ENCODE measurements at regions not wholly inside any gene's neighbourhood (a gene's known extent, or its start where the extent isn't known, plus 50 kb on each side); places are given as distances from the start of the nearest gene placed in this dataset.
A peak's percentile ranks its signal among the peaks of the same experiment; 100 is the strongest.
"Not testable (repeated sequence)": the region's sequence is repeated elsewhere in the genome, so short reads cannot be mapped to it uniquely, and the experiment has no call there.

DNA sequence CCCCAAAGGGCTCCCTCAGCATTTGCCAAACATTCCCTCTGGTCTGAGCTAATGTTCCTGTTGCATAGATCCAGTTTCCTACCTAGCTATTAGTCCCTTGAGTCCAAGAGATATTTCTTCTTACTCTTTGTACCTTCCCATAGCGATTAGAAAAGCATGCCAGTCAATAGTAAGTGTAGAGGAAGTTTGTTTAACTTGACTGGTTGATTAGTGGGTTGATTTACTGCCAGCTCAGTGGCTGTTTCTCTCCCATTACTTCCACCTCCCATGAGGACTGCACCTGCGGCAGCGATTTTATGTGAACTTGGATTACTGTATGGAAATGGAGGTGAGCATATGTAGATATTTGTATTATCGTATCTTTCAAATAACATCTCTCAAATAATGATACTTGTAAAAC lies 1748.4 kb upstream of the CELF4 start:
- no peak for DNase-seq (ENCODE audit: low read depth)

DNA sequence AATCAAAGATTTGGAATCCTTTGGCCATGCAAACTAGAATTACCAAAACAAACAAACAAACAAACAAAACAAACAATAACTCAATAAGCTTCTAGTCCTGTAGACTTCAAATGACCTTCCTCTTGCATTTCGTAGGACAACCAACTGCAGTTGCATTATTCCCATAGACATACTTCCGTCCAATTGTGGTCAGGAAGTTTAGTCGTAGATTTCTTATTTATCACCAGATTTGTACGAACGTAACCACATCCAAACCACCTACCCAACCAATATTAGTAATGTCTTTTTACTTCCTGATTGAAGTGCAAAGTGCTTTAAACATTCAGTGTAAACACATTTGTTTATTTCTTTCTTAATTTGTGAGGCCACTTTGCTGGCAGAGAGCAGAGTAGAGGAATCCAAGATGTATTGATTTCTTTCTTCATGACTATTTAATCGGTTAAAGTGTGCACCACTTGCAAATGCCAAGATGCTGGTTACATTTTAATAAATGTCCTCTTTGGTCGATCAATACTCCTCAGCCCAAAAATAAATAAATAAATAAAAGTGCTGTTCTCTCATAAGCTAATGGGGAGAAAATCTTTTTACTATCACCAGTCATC lies 1745.6 kb upstream of the CELF4 start:
- DNase-seq (ENCODE audit: low read depth), result no peak

DNA sequence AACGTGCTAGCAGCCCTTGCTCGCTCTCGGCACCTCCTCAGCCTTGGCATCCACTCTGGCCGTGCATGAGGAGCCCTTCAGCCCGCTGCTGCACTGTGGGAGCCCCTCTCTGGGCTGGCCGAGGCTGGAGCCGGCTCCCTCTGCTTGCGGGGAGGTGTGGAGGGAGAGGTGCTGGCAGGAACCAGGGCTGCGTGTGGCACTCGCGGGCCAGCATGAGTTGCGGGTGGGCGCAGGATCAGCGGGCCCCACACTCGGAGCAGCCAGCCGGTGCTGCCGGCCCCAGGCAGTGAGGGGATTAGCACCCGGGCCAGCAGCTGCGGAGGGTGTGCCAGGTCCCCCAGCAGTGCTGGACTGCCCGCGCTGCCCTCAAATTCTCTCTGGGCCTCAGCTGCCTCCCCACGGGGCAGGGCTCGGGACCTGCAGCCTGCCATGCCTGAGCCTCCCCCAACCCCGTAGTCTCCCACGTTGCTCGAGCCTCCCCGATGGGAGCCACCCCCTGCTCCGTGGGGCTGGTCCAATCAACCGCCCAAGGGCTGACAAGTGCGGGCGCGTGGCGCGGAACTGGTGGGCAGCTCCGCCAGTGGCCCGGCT lies 1743.4 kb upstream of the CELF4 start:
- not testable (repeated sequence) for DNase-seq (ENCODE audit: low read depth)

DNA sequence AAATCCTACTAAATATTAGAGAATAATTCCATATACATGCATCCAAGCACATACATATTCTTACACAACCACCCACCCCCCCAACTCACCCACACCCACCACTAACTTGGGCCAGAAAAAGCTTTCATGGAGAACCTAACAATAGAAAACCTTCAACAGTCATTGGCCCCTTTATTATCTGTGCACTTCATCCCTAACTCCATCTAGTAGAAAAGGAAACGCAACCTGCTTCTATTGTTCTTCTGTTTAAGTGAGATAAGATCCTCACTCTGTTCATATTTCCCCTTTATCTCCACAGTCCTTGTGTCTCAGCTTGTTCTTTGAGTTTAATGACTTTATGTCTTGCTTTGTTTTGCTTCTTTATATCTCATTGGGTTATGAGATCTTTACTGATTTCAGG lies 1740.2 kb upstream of the CELF4 start:
- no peak for DNase-seq (ENCODE audit: low read depth)

DNA sequence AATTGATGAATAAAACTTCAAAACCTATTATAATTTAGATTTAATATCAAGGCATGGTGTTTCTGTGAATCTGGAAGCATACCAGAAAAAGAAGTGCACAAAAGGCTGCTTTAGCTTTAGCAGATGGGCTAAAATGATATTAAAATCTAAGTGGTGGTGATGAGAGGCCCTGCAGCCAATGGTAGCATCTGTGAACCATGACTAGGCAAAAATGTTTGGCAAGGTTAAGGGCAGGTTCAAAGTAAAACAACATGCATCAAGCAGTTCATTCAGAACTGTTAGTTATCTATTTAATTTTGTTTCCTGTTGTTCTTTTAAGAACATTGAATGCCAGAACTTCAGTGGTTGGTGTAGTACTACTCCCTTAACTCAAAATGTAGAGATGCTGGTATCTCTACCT lies 1736.9 kb upstream of the CELF4 start:
- DNase-seq (ENCODE audit: low read depth), result no peak

DNA sequence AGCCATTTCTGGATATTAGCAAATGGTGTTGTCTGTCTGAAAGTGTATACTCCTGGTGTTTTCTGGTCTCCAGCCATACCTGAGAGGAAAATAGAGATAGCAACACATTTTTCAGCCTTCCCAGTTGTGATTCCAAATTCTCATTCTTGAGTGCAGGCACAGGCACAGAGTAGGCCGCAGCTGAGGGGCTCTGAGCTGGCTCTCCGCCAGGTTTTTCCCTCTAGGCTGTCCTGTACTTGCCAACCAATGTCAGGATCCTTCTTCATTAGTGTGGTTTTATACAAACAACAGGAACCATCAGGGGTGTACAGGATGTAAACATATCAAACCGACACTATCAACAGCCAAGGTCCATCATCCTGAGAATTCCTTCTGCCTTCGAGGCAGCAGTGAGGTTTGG lies 1733.6 kb upstream of the CELF4 start:
- no peak for DNase-seq (ENCODE audit: low read depth)

DNA sequence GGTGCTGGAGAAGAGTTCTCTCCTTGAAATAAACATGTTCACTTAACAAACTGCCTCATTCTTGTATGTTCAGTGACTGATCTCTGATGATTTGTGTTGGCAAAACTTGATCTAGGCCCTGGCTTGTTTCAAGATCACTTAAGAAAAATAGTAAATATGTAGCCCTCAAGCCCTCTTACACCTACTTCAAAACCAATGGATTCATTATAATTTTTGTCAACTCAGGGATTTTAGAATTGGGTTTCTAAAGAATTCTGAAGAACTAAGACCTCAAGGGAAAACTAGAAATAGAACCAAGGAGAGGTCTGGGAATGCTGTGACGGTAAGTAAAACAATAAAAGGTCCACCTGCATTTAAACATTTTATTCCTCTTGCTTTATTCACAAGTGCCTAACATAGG lies 1731.6 kb upstream of the CELF4 start:
- DNase-seq (ENCODE audit: low read depth), result no peak

DNA sequence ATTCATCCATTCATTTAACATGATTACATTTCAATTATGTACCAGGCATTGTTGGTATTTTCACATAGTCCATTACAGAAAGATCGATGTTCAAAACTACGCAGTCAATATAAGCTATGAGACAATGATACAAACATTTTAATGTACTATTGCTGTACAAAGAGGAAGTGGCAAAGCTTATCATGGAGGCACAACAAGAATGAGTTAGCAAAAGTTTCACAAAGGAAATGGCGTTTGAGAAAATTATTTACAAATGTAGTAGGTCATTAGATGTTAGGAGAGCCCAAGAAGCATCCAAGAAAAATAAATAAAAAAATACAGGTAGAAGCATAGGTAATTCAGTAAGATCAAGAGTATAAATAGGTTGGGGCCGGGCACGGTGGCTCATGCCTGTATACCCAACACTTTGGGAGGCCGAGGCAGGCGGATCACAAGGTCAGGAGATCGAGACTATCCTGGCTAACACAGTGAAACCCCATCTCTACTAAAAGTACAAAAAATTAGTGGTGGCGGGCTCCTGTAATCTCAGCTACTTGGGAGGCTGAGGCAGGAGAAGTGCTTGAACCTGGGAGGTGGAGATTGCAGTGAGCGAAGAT lies 1730.8 kb upstream of the CELF4 start:
- DNase-seq (ENCODE audit: low read depth), result no peak

DNA sequence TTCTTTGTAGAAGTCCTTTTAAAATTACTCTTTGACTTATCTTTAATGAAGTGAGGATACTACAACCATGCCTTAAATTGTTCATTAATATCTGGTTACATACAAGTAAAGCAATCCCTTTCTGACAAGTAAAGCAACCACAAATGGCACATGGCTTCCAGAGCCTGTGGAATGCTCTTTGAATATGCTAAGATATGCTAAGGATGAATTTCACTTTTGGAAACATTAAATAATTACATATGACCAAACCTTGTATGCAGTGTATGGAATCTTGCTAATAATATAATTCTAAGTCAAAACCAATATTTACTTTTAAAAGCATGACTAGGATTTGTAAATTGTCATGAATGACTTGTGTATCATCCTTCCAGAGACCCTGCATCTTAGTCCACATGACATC lies 1711.2 kb upstream of the CELF4 start:
- DNase-seq (ENCODE audit: low read depth), result no peak

DNA sequence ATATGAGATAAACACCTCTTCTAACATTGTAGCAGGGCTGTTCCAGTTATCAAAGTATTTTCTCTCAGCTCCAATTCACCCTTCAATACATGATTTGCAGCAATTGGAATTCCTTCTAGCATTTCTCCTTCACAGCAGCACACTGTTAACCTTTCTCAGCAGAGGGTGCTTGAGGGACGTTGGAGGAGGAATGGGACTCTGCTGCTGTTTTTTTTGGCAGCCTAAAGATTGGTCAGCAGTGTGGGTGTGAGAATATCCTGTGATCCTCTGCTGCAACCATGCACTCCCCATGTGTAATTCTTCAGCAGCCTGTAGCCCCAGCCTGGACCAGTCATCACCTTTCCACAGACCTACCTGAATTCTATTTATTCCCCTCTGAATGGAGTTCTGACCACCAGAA lies 1708.9 kb upstream of the CELF4 start:
- DNase-seq (ENCODE audit: low read depth), result peak; percentile 15

DNA sequence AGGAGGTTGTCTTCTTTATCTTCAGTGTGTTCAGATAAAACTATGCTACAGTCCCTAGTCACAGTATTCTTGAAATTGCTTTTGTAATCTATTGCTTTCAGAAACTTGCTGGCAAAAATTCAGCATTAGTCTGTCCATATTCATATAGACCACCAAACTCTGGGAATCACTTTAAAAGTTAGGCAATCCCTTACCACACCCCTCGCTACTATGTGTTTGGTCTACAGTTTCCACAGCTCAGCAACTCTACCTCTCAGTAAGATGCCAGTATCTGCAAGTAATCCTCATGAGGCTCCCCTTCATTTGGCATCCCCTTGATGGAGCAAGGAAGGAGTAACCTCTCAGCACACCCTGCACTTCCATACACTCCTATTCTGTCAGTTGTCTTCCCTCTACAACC lies 1706.6 kb upstream of the CELF4 start:
- no peak for DNase-seq (ENCODE audit: low read depth)

DNA sequence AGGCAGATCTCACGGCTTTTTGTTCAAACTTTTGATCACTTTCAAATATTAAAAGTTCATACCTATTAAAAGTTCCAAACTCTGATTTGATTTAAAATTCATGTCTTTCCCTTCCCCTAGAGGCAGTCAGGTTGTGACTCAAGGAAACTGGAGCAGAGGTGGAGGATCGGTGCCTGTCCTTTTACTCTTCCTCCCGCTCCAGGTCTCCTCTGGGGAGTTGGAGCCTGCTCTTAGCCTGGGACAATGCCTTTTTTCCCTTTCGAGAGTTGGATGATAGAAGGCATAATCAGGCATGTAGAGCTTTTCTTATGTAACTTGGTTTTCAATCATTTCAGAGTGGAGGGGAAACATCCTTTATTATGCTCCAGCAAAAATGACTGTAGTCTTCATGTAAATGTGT lies 1706.1 kb upstream of the CELF4 start:
- DNase-seq (ENCODE audit: low read depth), result no peak

DNA sequence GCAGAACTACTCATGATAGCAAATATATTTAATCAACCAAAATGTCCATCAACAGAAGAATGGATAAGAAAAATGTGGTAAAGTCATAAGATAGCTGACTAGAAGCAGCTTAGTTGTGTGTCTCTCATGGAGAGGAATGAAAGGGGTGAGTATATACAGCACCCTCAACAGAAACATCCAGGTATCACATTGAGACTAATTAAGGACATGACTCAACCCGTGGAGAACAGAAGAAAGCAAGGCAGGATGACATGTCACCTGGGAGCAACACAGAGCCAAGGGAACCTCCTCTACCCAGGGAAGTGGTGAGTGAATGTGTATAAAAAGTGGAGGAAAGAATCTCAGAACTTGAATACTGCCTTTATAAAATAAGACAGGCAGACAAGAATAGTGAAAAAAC lies 1695.0 kb upstream of the CELF4 start:
- DNase-seq (ENCODE audit: low read depth), result no peak

DNA sequence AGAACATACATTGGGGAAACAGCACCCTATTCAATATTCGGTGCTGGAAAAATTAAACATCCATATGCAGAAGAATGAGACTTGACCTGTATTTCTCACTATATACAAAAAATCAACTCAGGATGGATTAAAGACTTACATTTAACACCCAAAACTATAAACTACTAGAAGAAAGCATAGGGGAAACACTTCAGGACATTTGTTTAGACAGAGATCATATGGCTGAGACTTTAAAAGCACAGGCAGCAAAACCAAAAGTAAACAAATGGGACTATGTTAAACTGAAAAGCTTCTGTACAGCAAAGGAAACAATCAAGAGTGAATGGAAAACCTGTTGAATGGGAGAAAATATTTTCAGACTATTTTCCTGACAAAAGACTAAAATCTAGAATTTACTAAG lies 1694.1 kb upstream of the CELF4 start:
- no peak for DNase-seq (ENCODE audit: low read depth)

DNA sequence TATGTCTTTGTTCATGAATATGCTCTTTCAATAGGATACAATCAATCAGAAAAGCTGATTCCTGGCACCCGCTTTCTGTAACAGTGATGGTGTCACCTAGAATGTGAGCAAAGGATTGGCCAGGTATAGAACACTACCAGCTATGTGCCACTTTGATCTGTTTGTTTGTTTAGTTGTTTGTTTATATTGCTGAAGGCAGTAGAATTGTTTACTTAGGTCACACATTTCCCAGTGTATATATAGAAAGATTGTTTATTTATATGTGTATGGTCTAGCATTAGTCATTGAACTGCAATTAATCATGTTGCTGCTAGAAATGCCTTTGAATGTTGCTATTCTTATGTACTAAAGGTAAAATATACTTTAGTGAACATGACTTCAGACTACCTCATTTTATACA lies 1678.6 kb upstream of the CELF4 start:
- DNase-seq (ENCODE audit: low read depth), result no peak

DNA sequence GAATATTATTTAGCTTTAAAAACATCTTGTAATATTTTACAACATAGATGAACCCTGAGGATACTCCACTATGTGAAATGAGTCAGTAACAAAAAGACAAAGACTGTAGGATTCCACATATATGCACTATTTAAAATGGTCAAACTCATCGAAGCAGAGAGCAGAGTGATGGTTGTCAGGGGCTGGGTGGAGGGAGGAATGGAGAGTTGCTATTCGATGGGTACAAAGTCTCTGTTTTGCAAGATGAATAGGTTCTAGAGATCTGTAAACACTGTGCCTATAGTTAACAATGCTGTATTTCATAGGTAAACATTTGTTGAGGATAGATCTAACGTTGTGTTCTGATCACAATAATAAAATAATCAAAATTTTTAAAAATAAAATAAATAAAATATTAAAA lies 1675.9 kb upstream of the CELF4 start:
- no peak for DNase-seq (ENCODE audit: low read depth)

DNA sequence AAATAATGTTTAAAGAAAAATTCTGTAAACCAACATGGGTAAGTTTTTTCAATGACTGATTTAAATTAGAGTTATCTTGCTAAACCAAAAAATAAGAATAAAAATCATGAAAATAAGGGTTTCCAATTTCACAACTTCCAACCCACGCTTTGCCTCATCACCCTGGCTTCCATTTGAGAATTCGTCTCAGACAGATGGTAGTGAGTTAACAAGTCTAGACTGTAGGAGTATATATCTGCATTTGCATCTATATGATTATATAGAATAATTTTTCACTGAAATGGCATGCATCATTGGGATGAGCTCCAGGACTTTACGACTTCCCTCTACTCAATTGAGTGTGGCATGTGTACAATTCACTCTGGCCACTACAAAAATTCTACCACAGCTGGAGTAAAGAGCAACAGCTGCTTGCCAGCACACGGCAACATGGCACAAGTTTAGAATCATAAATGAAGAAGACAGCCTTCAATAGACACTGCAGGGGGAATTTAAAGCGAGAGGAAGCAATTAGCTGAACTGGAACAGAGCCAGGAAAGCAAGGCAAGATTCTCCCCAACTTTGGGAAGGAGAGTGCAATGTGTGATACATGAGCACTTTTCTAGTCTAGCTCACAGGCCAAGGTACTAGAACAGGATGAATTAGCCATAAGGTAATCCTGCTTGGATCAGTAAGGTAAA lies 1673.5 kb upstream of the CELF4 start:
- no peak for DNase-seq (ENCODE audit: low read depth)

DNA sequence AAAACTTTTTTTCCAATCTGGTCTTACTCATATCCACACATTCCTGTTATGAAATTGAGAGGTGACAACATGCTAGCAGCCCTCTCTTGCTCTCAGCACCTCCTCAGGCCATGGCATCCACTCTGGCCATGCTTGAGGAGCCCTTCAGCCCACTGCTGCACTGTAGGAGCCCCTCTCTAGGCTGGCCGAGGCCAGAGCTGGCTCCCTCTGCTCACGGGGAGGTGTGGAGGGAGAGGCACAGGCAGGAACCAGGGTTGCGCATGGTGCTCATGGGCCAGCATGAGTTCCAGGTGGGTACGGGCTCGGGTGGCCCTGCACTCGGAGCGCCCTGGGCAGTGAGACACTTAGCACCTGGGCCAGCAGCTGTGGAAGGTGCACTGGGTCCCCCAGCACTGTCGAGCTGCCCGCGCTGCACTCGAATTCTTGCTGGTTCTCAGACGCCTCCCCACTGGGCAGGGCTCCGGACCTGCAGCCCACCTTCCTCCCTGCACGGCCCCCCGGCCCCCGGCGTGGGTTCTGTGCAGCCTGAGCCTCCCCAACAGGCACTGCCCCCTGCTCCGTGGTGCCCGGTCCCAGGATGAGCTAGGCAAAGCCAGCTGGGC lies 1669.6 kb upstream of the CELF4 start:
- DNase-seq (ENCODE audit: low read depth), result no peak

DNA sequence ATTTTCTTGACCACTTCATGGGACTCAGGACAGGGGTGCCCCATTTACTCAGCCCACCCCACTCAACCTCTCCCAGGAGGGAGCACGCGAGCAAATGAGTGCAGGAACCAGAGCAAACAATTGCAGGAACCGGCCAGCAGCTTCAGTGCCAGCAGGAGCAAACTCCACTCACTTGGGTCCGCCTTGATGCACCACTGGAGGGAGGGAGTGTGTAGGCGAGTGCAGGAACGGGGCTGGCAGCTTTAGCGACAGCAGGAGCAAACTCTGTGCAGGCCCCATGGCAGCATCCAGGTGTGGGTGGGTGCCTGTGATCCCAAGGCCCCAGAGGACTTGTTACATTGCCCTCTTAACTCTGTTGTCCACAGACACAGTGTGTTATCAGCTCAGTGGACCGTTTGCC lies 1667.3 kb upstream of the CELF4 start:
- no peak for DNase-seq (ENCODE audit: low read depth)

DNA sequence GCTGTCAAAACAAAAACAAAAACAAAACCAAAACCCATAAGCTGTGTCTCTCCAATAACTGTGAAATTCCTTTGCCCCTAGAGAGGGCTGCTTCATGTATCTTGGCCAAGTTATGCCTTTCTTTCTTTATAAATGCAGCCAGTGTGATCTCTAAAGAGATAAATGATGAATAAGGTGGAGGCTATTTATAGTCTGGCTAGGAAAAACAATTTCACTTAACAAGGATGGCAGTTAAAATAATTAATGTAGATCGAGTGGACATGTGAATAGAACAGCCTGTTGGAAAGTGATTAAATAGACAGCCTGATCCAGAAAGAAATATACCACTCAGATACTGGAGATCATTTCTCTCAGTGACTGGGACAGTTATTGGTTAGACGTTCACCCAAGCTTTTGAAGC lies 1666.9 kb upstream of the CELF4 start:
- no peak for DNase-seq (ENCODE audit: low read depth)

DNA sequence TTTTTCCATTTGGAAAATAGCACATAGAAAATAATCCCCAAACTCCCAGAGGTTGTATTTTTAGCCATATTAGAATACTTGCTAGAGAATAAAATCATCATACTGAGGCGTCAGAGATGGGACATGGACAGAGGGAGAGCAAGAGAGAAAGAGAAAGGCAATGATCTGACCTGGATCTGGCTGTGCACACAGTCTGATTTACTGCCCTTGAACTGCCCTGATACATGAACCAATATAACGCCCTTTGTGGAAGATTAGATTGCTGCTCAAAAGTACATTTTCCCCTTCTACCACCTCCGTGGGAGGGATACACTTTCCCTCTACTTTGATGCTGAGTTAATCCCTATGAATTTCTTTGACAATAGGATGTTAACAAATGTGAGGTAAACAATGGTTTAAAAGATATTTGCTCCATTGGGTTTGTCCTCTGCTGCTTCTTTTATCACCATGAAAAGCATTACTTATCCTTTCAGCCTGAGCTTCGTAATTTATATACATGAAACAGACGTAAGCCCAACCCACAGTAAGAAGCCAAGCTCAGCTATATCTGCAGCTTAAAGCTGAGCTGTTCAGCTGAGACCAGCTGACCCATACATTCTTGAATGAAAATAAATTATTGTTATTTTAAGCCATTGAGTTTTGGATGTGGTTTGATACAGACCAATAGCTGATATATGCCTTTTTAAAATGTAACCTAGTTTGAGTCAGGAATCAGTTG lies 1664.6 kb upstream of the CELF4 start:
- DNase-seq (ENCODE audit: low read depth), result no peak

DNA sequence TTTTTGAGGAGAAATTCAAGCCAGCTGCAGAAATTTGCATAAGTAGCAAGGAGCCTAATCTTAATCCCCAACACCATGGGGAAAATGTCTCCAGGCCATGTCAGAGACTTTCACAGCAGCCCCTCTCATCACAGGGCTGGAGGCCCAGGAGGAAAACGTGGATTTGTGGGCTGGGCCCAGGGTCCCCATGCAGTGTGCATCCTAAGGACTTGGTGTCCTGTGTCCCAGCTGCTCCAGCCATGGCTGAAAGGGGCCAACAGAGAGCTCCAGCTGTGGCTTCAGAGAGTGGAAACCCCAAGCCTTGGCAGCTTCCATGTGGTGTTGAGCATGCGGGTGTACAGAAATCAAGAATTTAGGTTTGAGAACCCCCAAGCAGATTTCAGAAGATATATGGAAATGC lies 1662.2 kb upstream of the CELF4 start:
- DNase-seq (ENCODE audit: low read depth), result not testable (repeated sequence)

DNA sequence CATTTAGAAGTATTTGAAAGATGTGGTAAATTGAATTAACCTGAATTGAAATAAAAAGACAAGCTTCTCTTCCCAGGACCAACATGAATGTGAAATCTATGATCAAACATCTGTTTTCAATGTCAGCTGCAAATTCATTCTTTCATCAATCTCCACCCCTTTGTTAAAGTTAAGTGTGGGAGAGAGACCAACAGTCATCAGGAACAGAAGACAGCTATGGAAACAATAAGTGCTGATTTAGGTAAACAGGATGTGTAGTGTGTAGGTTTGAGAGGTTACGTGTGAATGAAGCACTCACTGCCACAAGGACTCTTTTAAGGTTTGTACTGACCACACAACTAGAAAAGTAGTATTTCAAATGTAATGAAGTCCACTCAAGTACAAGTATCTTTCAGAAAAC lies 1659.8 kb upstream of the CELF4 start:
- DNase-seq (ENCODE audit: low read depth), result no peak

All from EH (cell line).